H1 (cell line): ENCODE measurements at regions not wholly inside any gene's neighbourhood (a gene's known extent, or its start where the extent isn't known, plus 50 kb on each side); places are given as distances from the start of the nearest gene placed in this dataset.

Experiments
- CTCF ChIA-PET: fragments of 300-600 bp; sonication (Branson Sonifier 250); formaldehyde crosslinking; loops from one replicate; lab custom pipeline; 2021; ENCODE audit not compliant: partially characterized antibody; lab: Charles Lee
- POLR2A ChIA-PET: fragments of 300-600 bp; sonication (Branson Sonifier 250); formaldehyde crosslinking; loops from one replicate; lab custom pipeline; 2021; ENCODE audit warnings: inconsistent platforms; ENCODE audit not compliant: partially characterized antibody; lab: Charles Lee
- DNase-seq, 2 experiments: peaks; one replicate each; pipeline versions ENCODE4 v3.0.0 to v3.0.0-alpha.2; 2010 to 2022; ENCODE audit warnings: low spot score in 2 of 2, low read depth in 1 of 2, mixed read lengths in 1 of 2
- FAIRE-seq: peaks from 2 replicates; lab custom pipeline; 2011; peaks lifted over from hg19 to GRCh38; lab: Jason Lieb, UNC
- H2AFZ ChIP-seq: 2 replicates; pipeline ENCODE4 v1.8.1; 2012; ENCODE audit warnings: low read length, inconsistent platforms
- H2AK5ac ChIP-seq: 2 replicates; pipeline ENCODE4 v1.6.1; 2013; ENCODE audit warnings: low read depth, low read length
- H2BK120ac ChIP-seq: replicated peaks from 2 replicates; pipeline ENCODE3; 2013; ENCODE audit warnings: low read depth, low read length, inconsistent platforms
- H2BK12ac ChIP-seq: 2 replicates; pipeline ENCODE4 v1.6.1; 2013; ENCODE audit warnings: low read depth, low read length
- H2BK15ac ChIP-seq: 2 replicates; pipeline ENCODE4 v1.6.1; 2013; ENCODE audit warnings: low read length
- H2BK20ac ChIP-seq: 2 replicates; pipeline ENCODE4 v1.6.1; 2013; ENCODE audit warnings: low read length
- H2BK5ac ChIP-seq: 2 replicates; pipeline ENCODE4 v1.6.1; 2013; ENCODE audit warnings: low read depth, low read length
- H3K14ac ChIP-seq: 2 replicates; pipeline ENCODE4 v1.6.1; 2013; ENCODE audit warnings: inconsistent platforms; ENCODE audit not compliant: insufficient read length
- H3K18ac ChIP-seq: 2 replicates; pipeline ENCODE4 v1.6.1; 2013; ENCODE audit warnings: low read length; ENCODE audit errors: extremely low read depth
- H3K23ac ChIP-seq: 2 replicates; pipeline ENCODE4 v1.6.1; 2013; ENCODE audit warnings: inconsistent platforms; ENCODE audit not compliant: insufficient read length
- H3K23me2 ChIP-seq: 2 replicates; pipeline ENCODE4 v1.6.1; 2013; ENCODE audit warnings: low read depth, low read length
- H3K27ac ChIP-seq: 2 replicates; pipeline ENCODE4 v1.6.1; 2011; ENCODE audit warnings: low read depth, low read length, inconsistent platforms
- H3K27me3 ChIP-seq, 4 experiments: replicated peaks in 1 of 4; 1 replicate in 1 of 4; 2 replicates in 3 of 4; pipeline versions ENCODE4 v1.6.1 to v1.8.1; 2011 to 2013; ENCODE audit warnings: low read length in 3 of 4, mild to moderate bottlenecking in 3 of 4, inconsistent platforms in 2 of 4, mixed read lengths in 2 of 4, moderate library complexity in 1 of 4; ENCODE audit not compliant: control insufficient read depth in 3 of 4, insufficient read depth in 3 of 4; ENCODE audit errors: extremely low read depth in 1 of 4
- H3K36me3 ChIP-seq, 4 experiments: 2 replicates each; pipeline versions ENCODE4 v1.6.1 to v1.8.1; 2011 to 2013; ENCODE audit warnings: mild to moderate bottlenecking in 4 of 4, low read length in 3 of 4, moderate library complexity in 2 of 4, control low read depth in 1 of 4, inconsistent platforms in 1 of 4; ENCODE audit not compliant: insufficient read depth in 4 of 4, control insufficient read depth in 2 of 4
- H3K4ac ChIP-seq: replicated peaks from 2 replicates; pipeline ENCODE3; 2013; ENCODE audit warnings: low read length, low read depth, mixed read lengths, inconsistent platforms; ENCODE audit not compliant: insufficient read length
- H3K4me1 ChIP-seq, 4 experiments: replicated peaks in 1 of 4; 1 replicate in 1 of 4; 2 replicates in 3 of 4; pipeline versions ENCODE4 v1.6.1 to v1.8.1; 2011 to 2013; ENCODE audit warnings: low read length in 3 of 4, inconsistent platforms in 2 of 4, mixed read lengths in 1 of 4; ENCODE audit not compliant: insufficient read depth in 4 of 4, control insufficient read depth in 3 of 4
- H3K4me2 ChIP-seq, 2 experiments: 2 replicates each; pipeline versions ENCODE4 v1.6.1 to v1.8.1; 2011 to 2013; ENCODE audit warnings: low read depth in 2 of 2, low read length in 2 of 2, control low read depth in 1 of 2, inconsistent platforms in 1 of 2, mild to moderate bottlenecking in 1 of 2; ENCODE audit not compliant: insufficient read depth in 1 of 2
- H3K4me3 ChIP-seq, 4 experiments: fragments of 200-600, 300-600 bp in 1 of 4; sonication (generic), shearing (Covaris generic), sonication (Bioruptor Twin) in 1 of 4; 2 replicates each; pipeline versions ENCODE4 v1.5.1 to v1.8.1; 2011 to 2016; ENCODE audit warnings: low read length in 4 of 4, low read depth in 3 of 4, control low read depth in 2 of 4, inconsistent platforms in 2 of 4, mild to moderate bottlenecking in 2 of 4, mixed read lengths in 1 of 4, moderate library complexity in 1 of 4; ENCODE audit not compliant: insufficient read depth in 2 of 4; ENCODE audit errors: extremely low read depth in 1 of 4
- H3K56ac ChIP-seq: replicated peaks from 2 replicates; pipeline ENCODE3; 2013; ENCODE audit warnings: low read depth, mild to moderate bottlenecking, mixed read lengths, low read length, inconsistent platforms; ENCODE audit not compliant: insufficient read length
- H3K79me1 ChIP-seq: 2 replicates; pipeline ENCODE4 v1.6.1; 2013; ENCODE audit warnings: low read depth, low read length, control low read depth
- H3K79me2 ChIP-seq, 2 experiments: 2 replicates each; pipeline versions ENCODE4 v1.6.1 to v1.8.1; 2012 to 2013; ENCODE audit warnings: low read length in 2 of 2, mild to moderate bottlenecking in 2 of 2, inconsistent platforms in 1 of 2; ENCODE audit not compliant: insufficient read depth in 2 of 2, control insufficient read depth in 1 of 2
- H3K9ac ChIP-seq, 4 experiments: replicated peaks in 1 of 4; 1 replicate in 1 of 4; 2 replicates in 3 of 4; pipeline versions ENCODE4 v1.6.1 to v1.8.1; 2011 to 2013; ENCODE audit warnings: low read depth in 3 of 4, low read length in 3 of 4, control low read depth in 2 of 4, mild to moderate bottlenecking in 2 of 4, moderate library complexity in 2 of 4, inconsistent platforms in 1 of 4; ENCODE audit errors: extremely low read depth in 1 of 4
- H3K9me3 ChIP-seq, 2 experiments: 2 replicates each; pipeline versions ENCODE4 v1.6.1 to v1.8.1; 2012 to 2013; ENCODE audit warnings: mild to moderate bottlenecking in 2 of 2, moderate library complexity in 2 of 2, control low read depth in 1 of 2, inconsistent platforms in 1 of 2, low read depth in 1 of 2, low read length in 1 of 2, mixed read lengths in 1 of 2; ENCODE audit not compliant: insufficient read depth in 2 of 2
- H4K20me1 ChIP-seq, 2 experiments: replicated peaks in 1 of 2; 2 replicates each; pipeline versions ENCODE3 to v1.8.1; 2011 to 2013; ENCODE audit warnings: inconsistent platforms in 2 of 2, low read length in 2 of 2, mild to moderate bottlenecking in 1 of 2; ENCODE audit not compliant: insufficient read depth in 2 of 2, control insufficient read depth in 1 of 2
- H4K5ac ChIP-seq: 2 replicates; pipeline ENCODE4 v1.6.1; 2013; ENCODE audit warnings: low read length, low read depth, mixed read lengths, inconsistent platforms; ENCODE audit not compliant: insufficient read length
- H4K8ac ChIP-seq: 2 replicates; pipeline ENCODE4 v1.8.0; 2013; ENCODE audit warnings: mild to moderate bottlenecking, moderate library complexity, low read length, inconsistent platforms; ENCODE audit not compliant: insufficient read depth; ENCODE audit errors: extremely low read depth
- H4K91ac ChIP-seq: replicated peaks from 2 replicates; pipeline ENCODE3; 2013; ENCODE audit warnings: low read length, mixed read lengths, inconsistent platforms; ENCODE audit not compliant: insufficient read length
- BACH1 ChIP-seq: IDR thresholded peaks from 2 replicates; pipeline ENCODE4 v1.6.1; 2012; ENCODE audit warnings: low read length, improper control_type of control experiment
- BRCA1 ChIP-seq: IDR thresholded peaks from 2 replicates; pipeline ENCODE4 v1.6.1; 2012; ENCODE audit warnings: low read depth, low read length, improper control_type of control experiment
- HDAC6 ChIP-seq: IDR thresholded peaks from one replicate; pipeline ENCODE4 v1.7.1; 2012; ENCODE audit warnings: low read depth, mild to moderate bottlenecking, inconsistent platforms, low read length, moderate library complexity
- JUN ChIP-seq: IDR thresholded peaks from 2 replicates; pipeline ENCODE4 v1.6.1; 2011; ENCODE audit warnings: low read depth, mild to moderate bottlenecking, improper control_type of control experiment, low read length
- KDM5A ChIP-seq: fragments of 200-600 bp; IDR thresholded peaks from 2 replicates; pipeline ENCODE4 v1.7.1; 2012; ENCODE audit warnings: mild to moderate bottlenecking, low read length, inconsistent platforms, mixed read lengths
- POLR2A ChIP-seq, 2 experiments: IDR thresholded peaks; 1 replicate in 1 of 2; 2 replicates in 1 of 2; pipeline ENCODE4 v1.6.1; 2011; ENCODE audit warnings: low read depth in 2 of 2, low read length in 2 of 2, mild to moderate bottlenecking in 2 of 2; ENCODE audit errors: control extremely low read depth in 1 of 2
- RBBP5 ChIP-seq: IDR thresholded peaks from 2 replicates; pipeline ENCODE4 v1.7.1; 2012; ENCODE audit warnings: low read depth, mild to moderate bottlenecking, inconsistent platforms, low read length, moderate library complexity, borderline replicate concordance
- SIRT6 ChIP-seq: IDR thresholded peaks from one replicate; pipeline ENCODE4 v1.7.1; 2012; ENCODE audit warnings: low read length, inconsistent platforms
- SUZ12 ChIP-seq: fragments of 200-600 bp; sonication (generic); IDR thresholded peaks from 2 replicates; pipeline ENCODE4 v1.6.1; 2012; ENCODE audit warnings: mild to moderate bottlenecking, inconsistent platforms, low read length, moderate library complexity, mixed read lengths
- TCF12 ChIP-seq: IDR thresholded peaks from 2 replicates; pipeline ENCODE4 v1.6.1; 2011; ENCODE audit warnings: low read depth, mild to moderate bottlenecking, low read length
- TF ChIP-seq, protein P1 (sequence below): IDR thresholded peaks from 2 replicates; pipeline ENCODE4 v1.6.1; 2011; ENCODE audit warnings: low read depth, mild to moderate bottlenecking, low read length; ENCODE audit not compliant: insufficient read depth
- TF ChIP-seq, protein P2 (sequence below), 3 experiments: IDR thresholded peaks; 1 replicate in 2 of 3; 2 replicates in 1 of 3; pipeline versions ENCODE4 v1.5.1 to v1.6.1; 2011; ENCODE audit warnings: low read length in 3 of 3, mild to moderate bottlenecking in 3 of 3, inconsistent platforms in 2 of 3, low read depth in 1 of 3, moderate library complexity in 1 of 3; ENCODE audit not compliant: insufficient read depth in 1 of 3; ENCODE audit errors: control extremely low read depth in 1 of 3

DNA sequence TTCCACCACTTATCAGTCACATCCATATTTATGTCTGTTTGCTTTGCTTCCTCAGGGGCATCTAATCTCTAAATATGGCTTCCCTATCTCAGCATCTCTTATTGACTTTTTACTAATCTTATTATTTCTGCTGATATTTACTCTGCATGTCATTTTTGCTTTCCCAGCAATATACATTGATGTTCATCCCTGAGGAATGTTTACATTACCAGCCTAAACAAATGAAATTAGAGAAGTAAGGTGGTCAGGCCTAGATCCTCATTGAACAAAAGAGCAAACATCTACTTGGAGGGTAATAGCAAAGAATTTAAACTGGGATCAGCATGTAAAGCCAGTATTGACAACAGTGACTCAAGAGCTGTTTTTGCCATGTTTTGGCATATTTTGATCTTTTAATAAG lies 546.4 kb downstream of the MMUT start (continued):
- no peak for TF ChIP-seq BRCA1

DNA sequence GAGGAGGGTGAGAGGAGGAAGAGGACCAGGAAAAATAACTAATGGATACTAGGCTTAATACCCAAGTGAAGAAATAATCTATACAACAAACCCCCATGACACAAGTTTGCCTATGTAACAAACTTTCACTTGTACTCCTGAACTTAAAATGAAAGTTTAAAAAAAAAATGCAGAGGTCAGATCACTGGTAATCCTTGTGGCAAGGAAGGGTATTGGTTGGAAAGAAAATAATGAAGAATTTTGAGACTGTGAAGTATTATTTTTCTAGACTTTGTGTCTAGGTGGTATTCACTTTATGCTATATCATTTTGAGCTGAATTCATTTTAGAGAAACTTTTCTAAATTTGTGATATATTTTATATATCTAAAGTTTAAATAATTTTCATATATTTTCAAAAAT lies 547.5 kb downstream of the MMUT start:
- no peak for DNase-seq
- Histone ChIP-seq H3K23ac (no peak overlapping the region), H3K4me1 (peaks cover 2 to 9% (median 7%) of the 10 kb centered on the region in 4 experiments; a peak in 4 of 7 replicates), H2BK15ac (no peak overlapping the region), H3K9ac (no peak overlapping the region), H3K79me2 (no peaks in the 10 kb centered on the region), H2BK120ac (no peak overlapping the region), H3K23me2 (no peaks in the 10 kb centered on the region), H2BK20ac (no peak overlapping the region), H4K20me1 (no peaks in the 10 kb centered on the region), H2AFZ (no peak overlapping the region), H3K18ac (no peak overlapping the region), H3K56ac (no peak overlapping the region)
- no peak for FAIRE-seq
- POLR2A ChIA-PET: no interaction called here
- TF ChIP-seq HDAC6: no peak
- no peak for TF ChIP-seq SIRT6
- no peak for TF ChIP-seq JUN
- TF ChIP-seq, protein P1, sequence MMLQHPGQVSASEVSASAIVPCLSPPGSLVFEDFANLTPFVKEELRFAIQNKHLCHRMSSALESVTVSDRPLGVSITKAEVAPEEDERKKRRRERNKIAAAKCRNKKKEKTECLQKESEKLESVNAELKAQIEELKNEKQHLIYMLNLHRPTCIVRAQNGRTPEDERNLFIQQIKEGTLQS: no peak
- no peak for TF ChIP-seq SUZ12
- TF ChIP-seq BRCA1: no peak
- no peak for TF ChIP-seq RBBP5
- TF ChIP-seq TCF12: no peak
- TF ChIP-seq KDM5A: no peak
- no peak for TF ChIP-seq BACH1
- no peak for TF ChIP-seq POLR2A (IDR thresholded peaks at IDR 0.05; ENCODE audit: control extremely low read depth in 1 of 2, low read depth in 2 of 2, low read length in 2 of 2)
- TF ChIP-seq, protein P2, sequence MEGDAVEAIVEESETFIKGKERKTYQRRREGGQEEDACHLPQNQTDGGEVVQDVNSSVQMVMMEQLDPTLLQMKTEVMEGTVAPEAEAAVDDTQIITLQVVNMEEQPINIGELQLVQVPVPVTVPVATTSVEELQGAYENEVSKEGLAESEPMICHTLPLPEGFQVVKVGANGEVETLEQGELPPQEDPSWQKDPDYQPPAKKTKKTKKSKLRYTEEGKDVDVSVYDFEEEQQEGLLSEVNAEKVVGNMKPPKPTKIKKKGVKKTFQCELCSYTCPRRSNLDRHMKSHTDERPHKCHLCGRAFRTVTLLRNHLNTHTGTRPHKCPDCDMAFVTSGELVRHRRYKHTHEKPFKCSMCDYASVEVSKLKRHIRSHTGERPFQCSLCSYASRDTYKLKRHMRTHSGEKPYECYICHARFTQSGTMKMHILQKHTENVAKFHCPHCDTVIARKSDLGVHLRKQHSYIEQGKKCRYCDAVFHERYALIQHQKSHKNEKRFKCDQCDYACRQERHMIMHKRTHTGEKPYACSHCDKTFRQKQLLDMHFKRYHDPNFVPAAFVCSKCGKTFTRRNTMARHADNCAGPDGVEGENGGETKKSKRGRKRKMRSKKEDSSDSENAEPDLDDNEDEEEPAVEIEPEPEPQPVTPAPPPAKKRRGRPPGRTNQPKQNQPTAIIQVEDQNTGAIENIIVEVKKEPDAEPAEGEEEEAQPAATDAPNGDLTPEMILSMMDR (IDR thresholded peaks at IDR 0.05; ENCODE audit: control extremely low read depth in 1 of 3, insufficient read depth in 1 of 3, low read depth in 1 of 3, low read length in 3 of 3): no peak
- TF ChIP-seq, all 59 proteins: peak for 0
- Histone ChIP-seq H3K4me2 (no peak overlapping the region), H3K36me3 (no peaks in the 10 kb centered on the region), H3K4ac (no peak overlapping the region), H4K8ac (no peak overlapping the region), H2BK5ac (no peak overlapping the region), H4K91ac (no peak overlapping the region), H3K27ac (no peak overlapping the region), H3K9me3 (peaks cover 0 to 3% of the 10 kb centered on the region in 2 experiments; a peak in 1 of 4 replicates), H3K14ac (no peak overlapping the region), H2BK12ac (no peak overlapping the region), H4K5ac (no peak overlapping the region), H2AK5ac (no peak overlapping the region), H3K79me1 (no peaks in the 10 kb centered on the region), H3K4me3 (no peak overlapping the region), H3K27me3 (no peaks in the 10 kb centered on the region)
- CTCF ChIA-PET: interaction anchor here (1.1 to 1.4 kb wide), 2 partner anchors 25 to 150 kb away, joined by 3 to 5 read pairs; no protein-coding TSS in a partner anchor
